ENCODE measurements at regions not wholly inside any gene's neighbourhood (a gene's known extent, or its start where the extent isn't known, plus 50 kb on each side); places are given as distances from the start of the nearest gene placed in this dataset.

GRCh38 chr5:152144556-152144955 is 219.9 kb upstream of the GLRA1 start:
- Histone ChIP-seq H3K36me3 (ENCODE audit: control insufficient read depth, insufficient read depth, low read length) (no peaks in the 10 kb centered on the region), H3K4me3 (ENCODE audit: low read depth, low read length) (no peak overlapping the region), H3K9me3 (ENCODE audit: control insufficient read depth, insufficient read depth, low read depth, low read length) (no peaks in the 10 kb centered on the region), H3K9ac (ENCODE audit: low read length) (no peak overlapping the region), H3K4me1 (ENCODE audit: control insufficient read depth, insufficient read depth, low read length) (no peaks in the 10 kb centered on the region), H3K27ac (ENCODE audit: low read depth, low read length) (no peak overlapping the region), H3K27me3 (ENCODE audit: control insufficient read depth, insufficient read depth, low read length) (no peaks in the 10 kb centered on the region)

GRCh38 chr5:152144030-152144429 is 219.4 kb upstream of the GLRA1 start:
- Histone ChIP-seq H3K4me3 (ENCODE audit: low read depth, low read length) (no peak overlapping the region), H3K9ac (ENCODE audit: low read length) (no peak overlapping the region), H3K4me1 (ENCODE audit: control insufficient read depth, insufficient read depth, low read length) (no peaks in the 10 kb centered on the region), H3K27ac (ENCODE audit: low read depth, low read length) (no peak overlapping the region), H3K27me3 (ENCODE audit: control insufficient read depth, insufficient read depth, low read length) (no peaks in the 10 kb centered on the region), H3K9me3 (ENCODE audit: control insufficient read depth, insufficient read depth, low read depth, low read length) (no peaks in the 10 kb centered on the region), H3K36me3 (ENCODE audit: control insufficient read depth, insufficient read depth, low read length) (no peaks in the 10 kb centered on the region)

GRCh38 chr5:152142840-152143469 is 218.3 kb upstream of the GLRA1 start:
- no peaks in the 10 kb centered on the region for H3K4me1 ChIP-seq (ENCODE audit: control insufficient read depth, insufficient read depth, low read length)
- H3K4me3 ChIP-seq (ENCODE audit: low read depth, low read length), result no peak overlapping the region
- no peak overlapping the region for H3K9ac ChIP-seq (ENCODE audit: low read length)
- H3K27ac ChIP-seq (ENCODE audit: low read depth, low read length), result no peak overlapping the region
- H3K9me3 ChIP-seq (ENCODE audit: control insufficient read depth, insufficient read depth, low read depth, low read length), result no peaks in the 10 kb centered on the region
- H3K27me3 ChIP-seq (ENCODE audit: control insufficient read depth, insufficient read depth, low read length), result no peaks in the 10 kb centered on the region
- no peaks in the 10 kb centered on the region for H3K36me3 ChIP-seq (ENCODE audit: control insufficient read depth, insufficient read depth, low read length)

- Histone ChIP-seq H3K4me3 (ENCODE audit: low read depth, low read length) (no peak overlapping the region), H3K27ac (ENCODE audit: low read depth, low read length) (no peak overlapping the region), H3K4me1 (ENCODE audit: control insufficient read depth, insufficient read depth, low read length) (no peaks in the 10 kb centered on the region), H3K27me3 (ENCODE audit: control insufficient read depth, insufficient read depth, low read length) (no peaks in the 10 kb centered on the region), H3K36me3 (ENCODE audit: control insufficient read depth, insufficient read depth, low read length) (no peaks in the 10 kb centered on the region), H3K9ac (ENCODE audit: low read length) (no peak overlapping the region), H3K9me3 (ENCODE audit: control insufficient read depth, insufficient read depth, low read depth, low read length) (no peaks in the 10 kb centered on the region)
Measured at GRCh38 chr5:152140347-152140746, 215.7 kb upstream of the GLRA1 start.

- no peaks in the 10 kb centered on the region for H3K4me1 ChIP-seq (ENCODE audit: control insufficient read depth, insufficient read depth, low read length)
- no peak overlapping the region for H3K9ac ChIP-seq (ENCODE audit: low read length)
- H3K4me3 ChIP-seq (ENCODE audit: low read depth, low read length), result no peak overlapping the region
- no peaks in the 10 kb centered on the region for H3K27me3 ChIP-seq (ENCODE audit: control insufficient read depth, insufficient read depth, low read length)
- no peaks in the 10 kb centered on the region for H3K9me3 ChIP-seq (ENCODE audit: control insufficient read depth, insufficient read depth, low read depth, low read length)
- H3K27ac ChIP-seq (ENCODE audit: low read depth, low read length), result no peak overlapping the region
- no peaks in the 10 kb centered on the region for H3K36me3 ChIP-seq (ENCODE audit: control insufficient read depth, insufficient read depth, low read length)
Measured at GRCh38 chr5:152137063-152137462, 212.4 kb upstream of the GLRA1 start.

- H3K36me3 ChIP-seq (ENCODE audit: control insufficient read depth, insufficient read depth, low read length), result no peaks in the 10 kb centered on the region
- H3K27ac ChIP-seq (ENCODE audit: low read depth, low read length), result no peak overlapping the region
- no peaks in the 10 kb centered on the region for H3K27me3 ChIP-seq (ENCODE audit: control insufficient read depth, insufficient read depth, low read length)
- H3K4me1 ChIP-seq (ENCODE audit: control insufficient read depth, insufficient read depth, low read length), result no peaks in the 10 kb centered on the region
- no peak overlapping the region for H3K4me3 ChIP-seq (ENCODE audit: low read depth, low read length)
- no peak overlapping the region for H3K9ac ChIP-seq (ENCODE audit: low read length)
- no peaks in the 10 kb centered on the region for H3K9me3 ChIP-seq (ENCODE audit: control insufficient read depth, insufficient read depth, low read depth, low read length)
Measured at GRCh38 chr5:152136321-152136720, 211.7 kb upstream of the GLRA1 start.

- no peaks in the 10 kb centered on the region for H3K27me3 ChIP-seq (ENCODE audit: control insufficient read depth, insufficient read depth, low read length)
- no peaks in the 10 kb centered on the region for H3K9me3 ChIP-seq (ENCODE audit: control insufficient read depth, insufficient read depth, low read depth, low read length)
- no peaks in the 10 kb centered on the region for H3K36me3 ChIP-seq (ENCODE audit: control insufficient read depth, insufficient read depth, low read length)
- no peak overlapping the region for H3K9ac ChIP-seq (ENCODE audit: low read length)
- H3K4me1 ChIP-seq (ENCODE audit: control insufficient read depth, insufficient read depth, low read length), result no peaks in the 10 kb centered on the region
- no peak overlapping the region for H3K27ac ChIP-seq (ENCODE audit: low read depth, low read length)
- no peak overlapping the region for H3K4me3 ChIP-seq (ENCODE audit: low read depth, low read length)
Measured at GRCh38 chr5:152135827-152136226, 211.2 kb upstream of the GLRA1 start.

GRCh38 chr5:152125661-152126205 is 201.1 kb upstream of the GLRA1 start:
- Histone ChIP-seq H3K4me1 (ENCODE audit: control insufficient read depth, insufficient read depth, low read length) (peaks cover 14% of the 10 kb centered on the region), H3K9me3 (ENCODE audit: control insufficient read depth, insufficient read depth, low read depth, low read length) (no peaks in the 10 kb centered on the region), H3K4me3 (ENCODE audit: low read depth, low read length) (no peak overlapping the region), H3K9ac (ENCODE audit: low read length) (no peak overlapping the region), H3K27me3 (ENCODE audit: control insufficient read depth, insufficient read depth, low read length) (no peaks in the 10 kb centered on the region), H3K27ac (ENCODE audit: low read depth, low read length) (no peak overlapping the region), H3K36me3 (ENCODE audit: control insufficient read depth, insufficient read depth, low read length) (no peaks in the 10 kb centered on the region)

GRCh38 chr5:152124409-152125041 is 199.9 kb upstream of the GLRA1 start:
- no peaks in the 10 kb centered on the region for H3K27me3 ChIP-seq (ENCODE audit: control insufficient read depth, insufficient read depth, low read length)
- no peak overlapping the region for H3K9ac ChIP-seq (ENCODE audit: low read length)
- H3K9me3 ChIP-seq (ENCODE audit: control insufficient read depth, insufficient read depth, low read depth, low read length), result no peaks in the 10 kb centered on the region
- H3K4me3 ChIP-seq (ENCODE audit: low read depth, low read length), result no peak overlapping the region
- peaks cover 14% of the 10 kb centered on the region for H3K4me1 ChIP-seq (ENCODE audit: control insufficient read depth, insufficient read depth, low read length)
- no peak overlapping the region for H3K27ac ChIP-seq (ENCODE audit: low read depth, low read length)
- no peaks in the 10 kb centered on the region for H3K36me3 ChIP-seq (ENCODE audit: control insufficient read depth, insufficient read depth, low read length)

GRCh38 chr5:152118676-152119470 is 194.2 kb upstream of the GLRA1 start:
- Histone ChIP-seq H3K4me3 (ENCODE audit: low read depth, low read length) (no peak overlapping the region), H3K27ac (ENCODE audit: low read depth, low read length) (no peak overlapping the region), H3K9ac (ENCODE audit: low read length) (no peak overlapping the region), H3K4me1 (ENCODE audit: control insufficient read depth, insufficient read depth, low read length) (peaks cover 5% of the 10 kb centered on the region; the same call in 1 of the 2 replicates), H3K36me3 (ENCODE audit: control insufficient read depth, insufficient read depth, low read length) (no peaks in the 10 kb centered on the region), H3K9me3 (ENCODE audit: control insufficient read depth, insufficient read depth, low read depth, low read length) (no peaks in the 10 kb centered on the region), H3K27me3 (ENCODE audit: control insufficient read depth, insufficient read depth, low read length) (no peaks in the 10 kb centered on the region)

GRCh38 chr5:152116934-152117333 is 192.3 kb upstream of the GLRA1 start:
- Histone ChIP-seq H3K9me3 (ENCODE audit: control insufficient read depth, insufficient read depth, low read depth, low read length) (no peaks in the 10 kb centered on the region), H3K4me3 (ENCODE audit: low read depth, low read length) (no peak overlapping the region), H3K4me1 (ENCODE audit: control insufficient read depth, insufficient read depth, low read length) (no peaks in the 10 kb centered on the region), H3K9ac (ENCODE audit: low read length) (no peak overlapping the region), H3K27me3 (ENCODE audit: control insufficient read depth, insufficient read depth, low read length) (no peaks in the 10 kb centered on the region), H3K27ac (ENCODE audit: low read depth, low read length) (no peak overlapping the region), H3K36me3 (ENCODE audit: control insufficient read depth, insufficient read depth, low read length) (no peaks in the 10 kb centered on the region)
